ENCODE measurements at regions not wholly inside any gene's neighbourhood (a gene's known extent, or its start where the extent isn't known, plus 50 kb on each side); places are given as distances from the start of the nearest gene placed in this dataset.

DNA sequence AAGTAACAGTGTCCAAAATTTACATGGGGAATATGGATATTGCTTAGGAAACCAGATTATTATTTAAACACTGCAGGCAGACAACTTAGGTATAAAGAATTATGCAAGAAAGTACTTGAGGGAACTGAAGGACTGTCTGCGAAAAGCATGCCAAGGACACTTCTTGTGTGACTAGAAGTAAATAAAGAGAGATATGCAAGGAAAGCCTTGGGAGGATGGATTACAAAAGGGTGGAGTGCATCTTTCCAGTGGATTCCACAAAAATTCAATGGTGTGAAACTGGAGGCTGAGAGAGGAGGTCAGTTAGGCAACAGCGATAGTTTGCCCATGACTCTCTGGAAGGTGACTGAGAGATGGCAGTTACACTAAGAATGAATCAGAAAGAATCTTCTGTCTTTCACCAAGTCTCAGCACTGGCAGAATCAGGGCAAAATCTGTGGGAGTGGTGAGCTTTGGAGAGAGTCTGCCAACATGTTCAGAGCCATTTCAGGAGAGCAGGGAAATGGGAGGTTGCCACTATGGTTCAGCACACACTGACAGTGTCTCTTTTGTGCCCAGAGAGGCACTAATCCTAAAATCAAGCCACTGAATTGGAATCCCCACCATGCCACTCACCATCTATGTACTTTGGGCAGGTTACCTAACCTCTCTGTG is 331.6 kb downstream of the BMPER start:
- no peak for DNase-seq (ENCODE audit: low read depth)
- TF ChIP-seq, protein P1, sequence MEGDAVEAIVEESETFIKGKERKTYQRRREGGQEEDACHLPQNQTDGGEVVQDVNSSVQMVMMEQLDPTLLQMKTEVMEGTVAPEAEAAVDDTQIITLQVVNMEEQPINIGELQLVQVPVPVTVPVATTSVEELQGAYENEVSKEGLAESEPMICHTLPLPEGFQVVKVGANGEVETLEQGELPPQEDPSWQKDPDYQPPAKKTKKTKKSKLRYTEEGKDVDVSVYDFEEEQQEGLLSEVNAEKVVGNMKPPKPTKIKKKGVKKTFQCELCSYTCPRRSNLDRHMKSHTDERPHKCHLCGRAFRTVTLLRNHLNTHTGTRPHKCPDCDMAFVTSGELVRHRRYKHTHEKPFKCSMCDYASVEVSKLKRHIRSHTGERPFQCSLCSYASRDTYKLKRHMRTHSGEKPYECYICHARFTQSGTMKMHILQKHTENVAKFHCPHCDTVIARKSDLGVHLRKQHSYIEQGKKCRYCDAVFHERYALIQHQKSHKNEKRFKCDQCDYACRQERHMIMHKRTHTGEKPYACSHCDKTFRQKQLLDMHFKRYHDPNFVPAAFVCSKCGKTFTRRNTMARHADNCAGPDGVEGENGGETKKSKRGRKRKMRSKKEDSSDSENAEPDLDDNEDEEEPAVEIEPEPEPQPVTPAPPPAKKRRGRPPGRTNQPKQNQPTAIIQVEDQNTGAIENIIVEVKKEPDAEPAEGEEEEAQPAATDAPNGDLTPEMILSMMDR (IDR thresholded peaks at IDR 0.05; ENCODE audit: insufficient read depth, low read depth, low read length, missing control alignments): no peak
- no peak overlapping the region for H3K4me3 ChIP-seq (ENCODE audit: low read depth, low read length)

DNA sequence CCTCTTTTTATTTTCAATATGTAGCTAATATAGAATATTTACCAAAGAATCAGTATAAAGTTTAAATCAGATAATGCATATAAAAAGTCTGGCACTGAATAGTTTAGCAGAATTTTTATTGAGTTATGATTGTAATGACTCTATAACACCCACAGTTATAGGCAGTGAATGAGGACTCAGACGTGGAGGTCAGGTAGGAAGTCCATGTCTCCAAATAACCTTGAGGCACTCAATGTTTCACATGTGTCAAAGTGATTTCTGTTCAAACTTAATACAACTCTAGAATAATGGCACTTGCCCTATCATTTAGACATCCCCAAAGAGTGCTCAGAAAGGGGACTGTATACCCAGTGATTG is 332.1 kb downstream of the BMPER start:
- DNase-seq (ENCODE audit: low read depth): no peak
- TF ChIP-seq, protein P1 (IDR thresholded peaks at IDR 0.05; ENCODE audit: insufficient read depth, low read depth, low read length, missing control alignments): no peak
- H3K4me3 ChIP-seq (ENCODE audit: low read depth, low read length): no peak overlapping the region

DNA sequence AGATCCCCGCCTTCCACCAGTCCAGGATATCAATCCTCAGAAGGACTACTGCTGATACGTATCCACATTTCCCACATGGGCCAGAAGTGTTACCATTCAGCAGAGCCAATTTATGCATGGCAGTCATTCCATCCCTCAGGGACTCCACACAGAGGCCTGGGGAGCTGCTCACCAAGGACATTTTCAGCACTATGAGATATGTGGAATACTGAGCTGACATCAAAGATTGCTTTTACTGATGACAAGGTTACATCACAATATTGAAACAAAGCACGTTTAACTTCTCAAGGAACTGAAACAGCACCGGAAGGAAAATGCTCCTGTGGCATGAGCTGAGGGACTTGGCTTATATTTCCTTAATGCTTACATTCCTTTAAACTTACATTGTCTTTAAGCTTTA is 335.1 kb downstream of the BMPER start:
- DNase-seq (ENCODE audit: low read depth): no peak
- H3K4me3 ChIP-seq (ENCODE audit: low read depth, low read length): no peak overlapping the region
- TF ChIP-seq, protein P1 (IDR thresholded peaks at IDR 0.05; ENCODE audit: insufficient read depth, low read depth, low read length, missing control alignments): no peak

DNA sequence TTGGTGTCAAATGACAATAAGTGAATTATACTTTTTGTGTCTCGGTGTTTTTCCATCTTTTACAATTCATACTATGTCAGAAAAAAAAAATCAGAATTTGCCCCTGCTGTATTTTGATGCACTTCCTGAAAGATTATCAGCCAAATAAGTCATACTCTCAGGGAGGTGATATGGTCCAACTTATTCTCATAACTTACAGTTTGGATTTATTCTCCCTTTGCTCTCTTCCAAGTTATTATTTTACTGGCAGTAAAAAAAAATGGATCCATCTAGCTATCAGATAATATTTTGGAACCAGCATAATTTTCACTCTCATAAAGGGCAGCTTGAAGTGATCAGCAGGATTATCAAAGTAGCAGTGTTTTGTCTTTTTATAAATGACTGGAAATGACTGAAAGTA is 337.1 kb downstream of the BMPER start:
- H3K4me3 ChIP-seq (ENCODE audit: low read depth, low read length): no peak overlapping the region
- TF ChIP-seq, protein P1 (IDR thresholded peaks at IDR 0.05; ENCODE audit: insufficient read depth, low read depth, low read length, missing control alignments): no peak
- DNase-seq (ENCODE audit: low read depth): no peak

DNA sequence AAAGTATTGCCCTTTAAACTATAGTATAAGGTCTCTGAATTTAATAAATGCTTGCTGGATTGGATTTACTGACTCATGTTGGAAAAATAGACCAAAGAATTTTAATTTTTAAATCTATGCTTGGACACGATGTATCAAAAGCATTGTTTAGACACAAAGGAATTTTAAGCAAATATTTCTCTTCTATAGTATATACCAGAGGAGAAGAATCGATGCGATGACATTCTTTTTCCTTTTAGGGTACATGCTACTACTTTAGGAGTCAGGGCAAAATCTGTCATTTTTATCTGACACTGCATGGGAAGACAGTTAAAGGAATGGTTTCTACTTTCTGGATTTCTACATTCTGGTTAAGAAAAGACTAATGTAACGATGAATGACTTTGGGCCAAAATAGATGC is 339.9 kb downstream of the BMPER start:
- no peak overlapping the region for H3K4me3 ChIP-seq (ENCODE audit: low read depth, low read length)
- no peak for DNase-seq (ENCODE audit: low read depth)
- TF ChIP-seq, protein P1 (IDR thresholded peaks at IDR 0.05; ENCODE audit: insufficient read depth, low read depth, low read length, missing control alignments): no peak

DNA sequence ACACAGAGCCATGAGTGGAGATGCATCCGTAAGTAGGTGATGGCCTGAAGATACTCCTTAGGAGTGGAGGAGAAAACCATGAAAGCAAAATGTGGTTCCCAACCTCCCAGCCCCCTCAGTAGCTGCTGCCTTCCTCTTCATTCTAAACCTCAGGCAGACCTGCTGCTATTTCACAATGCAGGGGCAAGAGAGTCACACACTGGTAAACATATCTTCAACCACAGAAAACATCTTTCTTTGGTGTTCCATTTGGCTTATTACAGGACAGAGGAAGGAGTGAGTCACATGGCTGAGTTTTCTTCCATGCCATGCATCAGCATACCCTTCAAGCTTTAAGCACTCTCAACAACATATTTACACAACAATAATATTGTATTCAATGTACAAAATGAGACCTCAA is 342.1 kb downstream of the BMPER start:
- no peak for DNase-seq (ENCODE audit: low read depth)
- TF ChIP-seq, protein P1 (IDR thresholded peaks at IDR 0.05; ENCODE audit: insufficient read depth, low read depth, low read length, missing control alignments): no peak
- H3K4me3 ChIP-seq (ENCODE audit: low read depth, low read length): no peak overlapping the region

DNA sequence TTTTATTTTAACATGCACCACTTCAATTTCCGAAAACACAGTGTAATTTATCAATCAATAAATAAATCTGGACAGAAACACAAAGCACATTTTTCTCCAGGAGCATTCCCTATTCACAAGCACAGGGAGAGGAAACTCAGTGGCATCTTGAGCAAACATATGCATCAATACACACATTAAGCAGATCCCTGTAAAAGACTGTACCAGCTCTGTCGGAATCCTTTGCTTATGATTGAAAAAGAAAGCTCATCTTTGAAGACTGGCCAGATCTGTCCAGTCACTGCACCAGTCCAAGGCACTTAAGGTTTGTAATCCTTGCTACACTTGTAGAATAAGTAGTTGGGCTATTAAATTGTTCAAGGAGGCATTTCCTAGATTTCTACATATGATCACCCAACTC is 343.9 kb downstream of the BMPER start:
- TF ChIP-seq, protein P1 (IDR thresholded peaks at IDR 0.05; ENCODE audit: insufficient read depth, low read depth, low read length, missing control alignments): no peak
- no peak overlapping the region for H3K4me3 ChIP-seq (ENCODE audit: low read depth, low read length)
- no peak for DNase-seq (ENCODE audit: low read depth)

Data from GM12865 (cell line).